ENCODE measurements at regions not wholly inside any gene's neighbourhood (a gene's known extent, or its start where the extent isn't known, plus 50 kb on each side); places are given as distances from the start of the nearest gene placed in this dataset.
"Not testable (repeated sequence)": the region's sequence is repeated elsewhere in the genome, so short reads cannot be mapped to it uniquely, and the experiment has no call there.

- Mint-ChIP-seq H3K4me3 (ENCODE audit: unreplicated experiment) (no peak overlapping the region), H3K4me1 (ENCODE audit: unreplicated experiment) (no peaks in the 10 kb centered on the region), H3K27ac (ENCODE audit: unreplicated experiment) (no peak overlapping the region), H3K36me3 (ENCODE audit: low read depth, unreplicated experiment) (no peaks in the 10 kb centered on the region), H3K27me3 (ENCODE audit: unreplicated experiment) (peaks cover 5% of the 10 kb centered on the region), H3K9me3 (ENCODE audit: unreplicated experiment) (no peaks in the 10 kb centered on the region)
- DNase-seq (ENCODE audit: low spot score) = no peak
- TF ChIP-seq CTCF (IDR thresholded peaks at IDR 0.05; ENCODE audit: unreplicated experiment) = no peak
These were observed 343.3 kb downstream of the SETD4 start for GRCh38 chr21:35716876-35717565.

GRCh38 chr21:35713914-35714313 is 346.4 kb downstream of the SETD4 start:
- Mint-ChIP-seq H3K27me3 (ENCODE audit: unreplicated experiment) (peaks cover 5% of the 10 kb centered on the region), H3K36me3 (ENCODE audit: low read depth, unreplicated experiment) (no peaks in the 10 kb centered on the region), H3K4me3 (ENCODE audit: unreplicated experiment) (no peak overlapping the region), H3K9me3 (ENCODE audit: unreplicated experiment) (no peaks in the 10 kb centered on the region), H3K4me1 (ENCODE audit: unreplicated experiment) (peaks cover 6% of the 10 kb centered on the region), H3K27ac (ENCODE audit: unreplicated experiment) (no peak overlapping the region)
- no peak for DNase-seq (ENCODE audit: low spot score)
- no peak for TF ChIP-seq CTCF (IDR thresholded peaks at IDR 0.05; ENCODE audit: unreplicated experiment)

- Mint-ChIP-seq H3K4me3 (ENCODE audit: unreplicated experiment) (no peak overlapping the region), H3K9me3 (ENCODE audit: unreplicated experiment) (no peaks in the 10 kb centered on the region), H3K4me1 (ENCODE audit: unreplicated experiment) (peaks cover 6% of the 10 kb centered on the region), H3K36me3 (ENCODE audit: low read depth, unreplicated experiment) (no peaks in the 10 kb centered on the region), H3K27me3 (ENCODE audit: unreplicated experiment) (no peaks in the 10 kb centered on the region), H3K27ac (ENCODE audit: unreplicated experiment) (no peak overlapping the region)
- no peak for TF ChIP-seq CTCF (IDR thresholded peaks at IDR 0.05; ENCODE audit: unreplicated experiment)
- no peak for DNase-seq (ENCODE audit: low spot score)
These were observed 348.7 kb downstream of the SETD4 start for GRCh38 chr21:35711661-35712060.

- Mint-ChIP-seq H3K9me3 (ENCODE audit: unreplicated experiment) (no peaks in the 10 kb centered on the region), H3K4me3 (ENCODE audit: unreplicated experiment) (no peak overlapping the region), H3K27me3 (ENCODE audit: unreplicated experiment) (no peaks in the 10 kb centered on the region), H3K36me3 (ENCODE audit: low read depth, unreplicated experiment) (no peaks in the 10 kb centered on the region), H3K4me1 (ENCODE audit: unreplicated experiment) (peaks cover 6% of the 10 kb centered on the region), H3K27ac (ENCODE audit: unreplicated experiment) (no peak overlapping the region)
- TF ChIP-seq CTCF (IDR thresholded peaks at IDR 0.05; ENCODE audit: unreplicated experiment) = no peak
- no peak for DNase-seq (ENCODE audit: low spot score)
These were observed 349.1 kb downstream of the SETD4 start for GRCh38 chr21:35711213-35711612.

- not testable (repeated sequence) for DNase-seq (ENCODE audit: low spot score); H3K9me3 Mint-ChIP-seq (ENCODE audit: unreplicated experiment)
These were observed 350.3 kb downstream of the SETD4 start for GRCh38 chr21:35709990-35710389.

More at GRCh38 chr21:35709990-35710389, 350.3 kb downstream of the SETD4 start:
- H3K27me3 Mint-ChIP-seq (ENCODE audit: unreplicated experiment); H3K4me1 Mint-ChIP-seq (ENCODE audit: unreplicated experiment); H3K4me3 Mint-ChIP-seq (ENCODE audit: unreplicated experiment); H3K36me3 Mint-ChIP-seq (ENCODE audit: low read depth, unreplicated experiment); H3K27ac Mint-ChIP-seq (ENCODE audit: unreplicated experiment): not testable (repeated sequence)

Measured in endothelial cell (in vitro differentiated cells).